AG04449 (cell line): ENCODE measurements at regions not wholly inside any gene's neighbourhood (a gene's known extent, or its start where the extent isn't known, plus 50 kb on each side); places are given as distances from the start of the nearest gene placed in this dataset.

Experiments
- CTCF ChIA-PET: fragments of 350-600 bp; formaldehyde crosslinking; extraction: SDS; loops from one replicate; lab custom pipeline; 2021; ENCODE audit warnings: antibody characterized with exemption; lab: Yijun Ruan, JAX
- POLR2A ChIA-PET: fragments of 400-600, 350-600 bp; formaldehyde crosslinking; extraction: SDS; loops from one replicate; lab custom pipeline; 2020; ENCODE audit warnings: antibody characterized with exemption, inconsistent platforms; lab: Yijun Ruan, JAX
- DNase-seq: peaks from one replicate; pipeline ENCODE4 v3.0.0-alpha.2; 2010; ENCODE audit warnings: low read depth, low spot score
- H3K4me3 ChIP-seq: 2 replicates; pipeline ENCODE4 v1.5.1; 2011; ENCODE audit warnings: low read depth, mild to moderate bottlenecking, control low read depth, low read length
- TF ChIP-seq, protein P1 (sequence below): IDR thresholded peaks from one replicate; pipeline ENCODE4 v1.5.1; 2011; ENCODE audit warnings: mild to moderate bottlenecking, moderate library complexity, low read length, control low read depth, inconsistent platforms; ENCODE audit not compliant: insufficient read depth; ENCODE audit errors: missing control alignments

- no peak overlapping the region for H3K4me3 ChIP-seq
- DNase-seq: no peak
- CTCF ChIA-PET: interaction anchor here (1.6 kb wide), 1 partner anchor 44 kb away, joined by 3 read pairs; no protein-coding TSS in a partner anchor
- TF ChIP-seq, protein P1, sequence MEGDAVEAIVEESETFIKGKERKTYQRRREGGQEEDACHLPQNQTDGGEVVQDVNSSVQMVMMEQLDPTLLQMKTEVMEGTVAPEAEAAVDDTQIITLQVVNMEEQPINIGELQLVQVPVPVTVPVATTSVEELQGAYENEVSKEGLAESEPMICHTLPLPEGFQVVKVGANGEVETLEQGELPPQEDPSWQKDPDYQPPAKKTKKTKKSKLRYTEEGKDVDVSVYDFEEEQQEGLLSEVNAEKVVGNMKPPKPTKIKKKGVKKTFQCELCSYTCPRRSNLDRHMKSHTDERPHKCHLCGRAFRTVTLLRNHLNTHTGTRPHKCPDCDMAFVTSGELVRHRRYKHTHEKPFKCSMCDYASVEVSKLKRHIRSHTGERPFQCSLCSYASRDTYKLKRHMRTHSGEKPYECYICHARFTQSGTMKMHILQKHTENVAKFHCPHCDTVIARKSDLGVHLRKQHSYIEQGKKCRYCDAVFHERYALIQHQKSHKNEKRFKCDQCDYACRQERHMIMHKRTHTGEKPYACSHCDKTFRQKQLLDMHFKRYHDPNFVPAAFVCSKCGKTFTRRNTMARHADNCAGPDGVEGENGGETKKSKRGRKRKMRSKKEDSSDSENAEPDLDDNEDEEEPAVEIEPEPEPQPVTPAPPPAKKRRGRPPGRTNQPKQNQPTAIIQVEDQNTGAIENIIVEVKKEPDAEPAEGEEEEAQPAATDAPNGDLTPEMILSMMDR: no peak
- POLR2A ChIA-PET: no interaction called here
These were observed 291.3 kb upstream of the TCF4 start for GRCh38 chr18:55879331-55879730.

DNA sequence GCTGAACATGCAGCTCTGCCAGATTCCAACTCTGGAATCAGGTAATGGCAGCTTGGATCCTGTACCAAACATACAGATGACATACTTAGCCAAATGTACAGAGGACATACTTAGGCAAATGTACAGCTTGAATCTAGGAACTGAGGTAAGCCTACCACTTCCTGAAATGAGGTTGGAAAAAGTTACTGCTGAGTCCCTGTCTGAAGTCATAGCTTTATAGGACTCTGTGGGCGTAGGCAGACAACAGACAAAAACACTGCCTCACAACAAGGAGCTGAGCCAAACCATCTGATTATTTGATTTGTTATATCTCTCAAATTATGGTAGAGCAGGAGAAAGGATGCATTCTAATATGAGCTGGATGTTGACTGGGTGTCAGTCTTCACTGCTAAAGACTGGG lies 290.2 kb upstream of the TCF4 start:
- H3K4me3 ChIP-seq: no peak overlapping the region
- DNase-seq: no peak
- TF ChIP-seq, protein P1: no peak
- ChIA-PET CTCF (interaction anchor here (1.6 kb wide), 1 partner anchor 46 kb away, joined by 3 read pairs; no protein-coding TSS in a partner anchor), POLR2A (interaction anchor here (0.7 kb wide), 1 partner anchor 49 kb away, joined by 3 read pairs; no protein-coding TSS in a partner anchor)

DNA sequence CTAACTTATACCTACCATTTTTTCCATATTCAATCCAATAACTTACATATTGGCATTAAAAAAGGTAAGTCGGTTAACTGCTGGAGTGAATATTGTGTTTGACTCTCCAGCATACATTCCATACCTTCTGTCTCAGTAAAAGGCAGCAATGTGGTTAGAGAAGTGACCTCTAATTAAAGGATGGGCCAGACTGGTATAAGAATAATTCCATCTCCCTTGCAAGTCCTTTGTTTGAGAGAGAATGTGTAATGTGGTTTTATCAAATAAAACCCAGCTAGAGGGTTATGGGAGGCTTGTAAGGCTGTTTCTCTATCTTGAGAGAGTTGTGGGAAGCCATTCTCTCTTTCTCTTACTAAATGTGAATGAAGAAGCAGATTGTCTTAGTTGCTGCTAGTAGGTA lies 289.3 kb upstream of the TCF4 start:
- no peak overlapping the region for H3K4me3 ChIP-seq
- ChIA-PET POLR2A (interaction anchor here (0.7 kb wide), 1 partner anchor 50 kb away, joined by 3 read pairs; no protein-coding TSS in a partner anchor), CTCF (interaction anchor here (1.5 kb wide), 1 partner anchor 462 kb away, joined by 5 read pairs; no protein-coding TSS in a partner anchor)
- no peak for DNase-seq
- TF ChIP-seq, protein P1: no peak

DNA sequence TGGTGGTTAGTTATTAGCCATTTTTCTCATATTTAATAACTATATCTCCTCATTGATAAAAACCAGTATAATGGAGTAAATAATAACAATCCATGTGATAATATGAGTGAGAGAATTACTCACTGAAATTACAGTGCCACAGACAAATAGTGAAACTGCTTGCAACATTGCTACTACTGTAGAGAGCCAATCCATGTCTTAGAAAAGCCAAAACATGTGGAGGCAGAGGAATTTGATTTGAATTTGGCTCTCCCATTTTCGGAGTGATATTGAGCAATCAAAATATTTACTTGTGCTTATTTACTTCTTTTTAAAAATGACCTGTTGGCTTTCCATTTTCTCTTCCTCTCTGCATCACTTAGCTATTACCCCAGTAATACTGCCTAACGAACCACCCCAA lies 288.3 kb upstream of the TCF4 start:
- ChIA-PET POLR2A (no interaction called here), CTCF (interaction anchor here (1.5 kb wide), 1 partner anchor 461 kb away, joined by 5 read pairs; no protein-coding TSS in a partner anchor)
- no peak overlapping the region for H3K4me3 ChIP-seq
- DNase-seq: no peak
- TF ChIP-seq, protein P1: no peak

- TF ChIP-seq, protein P1: no peak
- CTCF ChIA-PET: interaction anchor here (1.0 to 1.4 kb wide), 4 partner anchors 14 to 701 kb away, joined by 3 to 4 read pairs (median 3); no protein-coding TSS in a partner anchor
- POLR2A ChIA-PET: no interaction called here
- DNase-seq: no peak
- H3K4me3 ChIP-seq: no peak overlapping the region
These were observed 287.4 kb upstream of the TCF4 start for GRCh38 chr18:55875371-55875901.
